ENCODE measurements at regions not wholly inside any gene's neighbourhood (a gene's known extent, or its start where the extent isn't known, plus 50 kb on each side); places are given as distances from the start of the nearest gene placed in this dataset.

GRCh38 chr1:102691592-102692090 lies 416.7 kb downstream of the COL11A1 start:
- TF ChIP-seq, protein P1, sequence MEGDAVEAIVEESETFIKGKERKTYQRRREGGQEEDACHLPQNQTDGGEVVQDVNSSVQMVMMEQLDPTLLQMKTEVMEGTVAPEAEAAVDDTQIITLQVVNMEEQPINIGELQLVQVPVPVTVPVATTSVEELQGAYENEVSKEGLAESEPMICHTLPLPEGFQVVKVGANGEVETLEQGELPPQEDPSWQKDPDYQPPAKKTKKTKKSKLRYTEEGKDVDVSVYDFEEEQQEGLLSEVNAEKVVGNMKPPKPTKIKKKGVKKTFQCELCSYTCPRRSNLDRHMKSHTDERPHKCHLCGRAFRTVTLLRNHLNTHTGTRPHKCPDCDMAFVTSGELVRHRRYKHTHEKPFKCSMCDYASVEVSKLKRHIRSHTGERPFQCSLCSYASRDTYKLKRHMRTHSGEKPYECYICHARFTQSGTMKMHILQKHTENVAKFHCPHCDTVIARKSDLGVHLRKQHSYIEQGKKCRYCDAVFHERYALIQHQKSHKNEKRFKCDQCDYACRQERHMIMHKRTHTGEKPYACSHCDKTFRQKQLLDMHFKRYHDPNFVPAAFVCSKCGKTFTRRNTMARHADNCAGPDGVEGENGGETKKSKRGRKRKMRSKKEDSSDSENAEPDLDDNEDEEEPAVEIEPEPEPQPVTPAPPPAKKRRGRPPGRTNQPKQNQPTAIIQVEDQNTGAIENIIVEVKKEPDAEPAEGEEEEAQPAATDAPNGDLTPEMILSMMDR (IDR thresholded peaks at IDR 0.05) = no peak
- no peak for TF ChIP-seq POLR2A (IDR thresholded peaks at IDR 0.05)

All from adrenal gland (tissue), 5 donors.